Caki2 (cell line): ENCODE measurements at regions not wholly inside any gene's neighbourhood (a gene's known extent, or its start where the extent isn't known, plus 50 kb on each side); places are given as distances from the start of the nearest gene placed in this dataset.

Experiments
- DNase-seq: peaks from one replicate; pipeline ENCODE4 v3.0.0-alpha.2; 2015; ENCODE audit warnings: low read depth
- in situ Hi-C: cut with HindIII; loops from 2 replicates; pipeline ENCODE4 v1.10.0; 2016; ENCODE audit warnings: low sequenced_read_pairs, low pct_unique_long_range_greater_than_20kb, mixed read lengths

DNA sequence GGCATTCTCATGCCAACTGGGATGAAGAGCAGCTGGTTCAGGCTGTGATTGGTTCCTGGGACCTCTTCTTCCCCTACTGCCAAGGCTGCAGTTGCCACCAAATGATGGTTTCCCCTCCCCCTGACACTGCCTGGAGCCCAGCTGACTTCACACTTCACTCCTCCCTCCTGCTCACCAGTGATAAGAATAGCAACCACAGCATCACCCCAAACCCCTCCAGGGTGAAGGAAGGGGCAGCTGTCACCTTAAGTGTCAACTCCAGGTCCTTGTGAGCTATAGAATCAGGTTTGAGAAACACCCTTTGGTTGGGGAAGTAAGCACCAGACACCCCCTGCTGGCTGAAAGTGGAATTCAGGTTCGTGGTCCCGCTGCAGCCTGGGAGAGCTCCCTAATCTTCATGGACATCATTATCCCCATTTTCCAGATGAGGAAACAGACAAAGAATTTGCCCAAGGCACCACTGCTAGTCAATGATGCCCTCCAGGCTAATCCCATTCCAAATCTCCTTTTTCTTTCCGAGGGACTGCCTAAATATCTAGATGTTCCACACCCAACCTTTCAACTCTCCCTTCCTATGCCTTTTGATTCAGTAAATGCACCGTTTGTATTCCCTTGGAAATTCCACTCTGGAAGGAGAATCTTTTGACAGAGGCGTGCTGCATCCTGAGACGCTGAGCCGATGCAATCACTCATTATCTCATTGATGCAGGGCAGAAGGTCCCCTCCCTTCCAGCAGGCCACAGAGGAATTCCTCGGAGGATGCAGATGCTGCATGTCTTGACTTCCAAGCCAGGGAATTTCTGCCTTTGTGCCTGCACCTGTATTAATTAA lies 50.6 kb upstream of the UQCRFS1 start:
- peak; percentile 22 for DNase-seq
- in situ Hi-C loops: no loop called here

DNA sequence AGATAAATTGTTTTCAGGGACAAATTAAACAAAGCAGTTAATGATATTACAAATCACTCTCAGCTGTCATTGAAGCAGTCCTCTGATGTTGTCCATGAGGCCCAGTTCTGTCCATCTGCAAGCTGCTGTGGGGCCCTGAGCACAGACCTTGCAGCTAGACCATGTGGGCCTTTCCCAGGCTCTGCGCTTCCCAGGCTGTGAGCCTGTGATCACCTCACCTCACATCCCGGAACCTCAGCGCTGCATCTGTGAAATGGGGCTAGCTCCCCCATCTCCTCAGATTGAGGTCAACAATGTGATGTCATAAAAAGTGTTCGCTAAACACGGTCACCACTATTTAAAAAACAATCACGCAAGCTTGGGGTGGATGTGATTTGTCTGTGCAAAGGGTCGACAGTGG lies 51.9 kb upstream of the UQCRFS1 start:
- in situ Hi-C loops: no loop called here

DNA sequence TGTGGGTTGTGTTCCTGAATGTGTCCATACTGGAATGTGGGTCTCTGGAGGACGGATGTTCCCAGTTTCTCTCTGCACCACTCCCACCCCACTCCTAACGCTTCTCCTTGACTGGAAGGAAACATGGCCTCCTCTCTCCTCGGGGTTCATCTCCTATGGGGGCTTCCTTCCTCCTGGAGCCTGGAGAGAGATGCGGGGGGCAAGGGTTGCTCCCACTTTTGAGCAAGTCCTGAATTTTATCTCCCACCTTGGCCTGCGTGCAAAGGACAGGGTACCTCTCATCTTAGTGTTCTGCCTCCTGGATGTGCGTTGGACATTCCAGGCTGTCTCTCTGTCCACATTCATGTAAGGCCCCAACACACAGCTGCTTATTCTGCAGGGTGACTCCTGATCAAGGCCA lies 52.5 kb upstream of the UQCRFS1 start:
- in situ Hi-C loops: no loop called here

More for the DNA sequence above, 51.9 kb upstream of the UQCRFS1 start:
- DNase-seq: no peak

DNA sequence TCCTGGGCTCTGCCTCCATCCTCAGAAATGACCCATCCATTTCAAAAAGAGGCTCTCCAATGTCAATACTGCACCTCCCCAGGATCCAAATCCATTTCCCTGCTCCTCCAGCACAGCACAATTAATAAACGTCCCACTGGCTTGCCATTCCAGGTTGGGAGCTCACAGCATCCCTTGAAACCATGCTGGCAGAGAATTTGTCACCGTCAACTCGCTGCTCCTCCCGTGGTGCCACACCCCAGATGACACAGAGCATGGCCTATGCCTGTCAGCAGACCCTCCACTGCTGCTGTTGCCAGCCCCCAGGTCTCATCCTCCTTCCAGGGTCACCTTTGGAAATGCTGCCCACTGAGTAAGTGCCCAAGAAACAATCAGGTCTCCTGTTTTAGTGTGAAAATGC lies 53.0 kb upstream of the UQCRFS1 start:
- in situ Hi-C loops: no loop called here
- DNase-seq: no peak

More for the DNA sequence above, 52.5 kb upstream of the UQCRFS1 start:
- no peak for DNase-seq

DNA sequence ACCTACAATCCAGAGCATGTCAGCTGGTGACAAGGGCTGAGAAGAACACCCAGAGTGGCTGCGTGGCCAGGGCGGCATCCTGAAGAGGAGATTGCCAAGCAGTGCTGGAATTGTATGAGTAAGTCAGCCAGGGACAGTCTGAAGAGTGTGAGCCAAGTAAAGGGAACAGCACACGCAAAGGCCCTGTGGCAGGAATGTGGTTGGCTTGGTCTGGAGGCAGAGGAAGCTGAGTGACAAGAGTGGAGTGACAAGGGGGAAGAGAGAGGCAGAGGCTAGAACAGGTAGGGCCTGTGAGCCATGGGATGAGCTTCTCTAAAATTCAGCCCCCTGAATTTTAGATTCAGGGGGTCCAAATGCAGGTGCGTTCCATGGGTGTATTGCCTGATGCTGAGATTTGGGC lies 53.7 kb upstream of the UQCRFS1 start:
- DNase-seq: no peak
- in situ Hi-C loops: no loop called here

DNA sequence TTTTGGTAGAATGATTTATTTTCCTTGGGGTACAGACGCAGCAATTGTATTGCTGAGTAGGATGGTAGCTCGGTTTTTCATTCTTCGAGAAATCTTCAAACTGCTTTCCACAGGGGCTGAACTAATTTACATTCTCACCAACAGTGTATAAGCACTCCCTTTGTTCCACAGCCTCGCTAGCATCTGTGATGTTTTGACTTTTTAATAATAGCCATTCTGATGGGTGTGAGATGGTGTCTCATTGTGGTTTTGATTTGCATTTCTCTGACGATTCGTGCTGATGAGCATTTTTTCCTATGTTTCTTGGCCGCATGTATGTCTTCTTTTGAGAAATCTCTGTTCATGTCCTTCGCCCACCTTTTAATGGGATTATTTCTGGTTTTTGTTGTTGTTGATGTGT lies 54.8 kb upstream of the UQCRFS1 start:
- in situ Hi-C loops: no loop called here
- no peak for DNase-seq

DNA sequence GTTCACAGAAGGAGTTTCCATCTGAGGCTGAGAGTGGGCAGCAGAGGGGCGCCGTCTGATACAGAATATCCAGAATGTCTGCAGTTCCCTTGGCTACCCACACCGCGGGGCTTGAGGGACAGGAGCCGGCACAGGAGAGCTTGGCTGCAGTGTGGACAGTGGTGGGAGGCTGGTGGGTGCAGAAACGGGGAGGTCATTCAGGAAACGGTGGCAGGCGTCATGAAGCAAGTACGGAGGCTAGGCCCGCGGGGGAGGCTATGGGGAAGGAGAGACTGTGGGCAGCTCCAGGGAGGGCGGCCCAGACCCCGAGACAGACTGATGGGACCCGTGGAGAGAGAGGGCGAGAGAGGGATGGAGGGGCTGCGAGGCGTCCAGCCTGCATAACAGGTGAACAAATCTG lies 55.2 kb upstream of the UQCRFS1 start:
- no peak for DNase-seq
- in situ Hi-C loops: no loop called here

DNA sequence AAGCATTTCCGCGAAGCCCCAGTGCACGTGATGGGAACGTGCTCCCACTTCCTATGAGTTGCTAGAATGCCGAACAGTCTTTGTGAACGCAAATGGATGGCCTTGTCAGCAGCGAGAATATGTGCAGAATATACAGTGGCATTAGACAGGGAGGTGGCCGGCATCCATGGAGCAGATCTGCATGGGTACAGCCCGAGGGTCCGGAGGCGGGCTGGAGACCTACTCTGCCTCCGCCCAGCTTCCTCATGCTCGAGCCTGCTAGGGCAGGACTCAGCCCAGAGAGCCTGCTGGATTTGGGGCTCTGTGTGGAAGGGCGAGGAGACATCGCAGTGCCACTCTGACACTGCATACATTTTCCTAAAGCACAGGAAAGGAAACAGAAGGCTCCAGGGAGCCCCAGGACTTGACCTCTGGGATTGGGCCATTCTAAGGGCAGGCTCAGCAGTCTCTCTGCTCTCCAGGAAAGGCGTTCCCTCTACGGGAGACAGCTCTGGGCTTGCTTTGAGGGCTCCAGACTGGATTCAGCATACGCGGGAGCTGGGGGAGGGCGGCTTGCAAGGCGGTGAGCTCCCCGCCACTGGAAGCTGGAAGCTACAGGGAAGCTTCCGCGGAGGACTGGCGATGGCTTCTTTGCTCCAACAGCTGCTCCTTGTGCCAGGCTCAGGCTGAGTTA lies 55.9 kb upstream of the UQCRFS1 start:
- in situ Hi-C loops: no loop called here
- no peak for DNase-seq

DNA sequence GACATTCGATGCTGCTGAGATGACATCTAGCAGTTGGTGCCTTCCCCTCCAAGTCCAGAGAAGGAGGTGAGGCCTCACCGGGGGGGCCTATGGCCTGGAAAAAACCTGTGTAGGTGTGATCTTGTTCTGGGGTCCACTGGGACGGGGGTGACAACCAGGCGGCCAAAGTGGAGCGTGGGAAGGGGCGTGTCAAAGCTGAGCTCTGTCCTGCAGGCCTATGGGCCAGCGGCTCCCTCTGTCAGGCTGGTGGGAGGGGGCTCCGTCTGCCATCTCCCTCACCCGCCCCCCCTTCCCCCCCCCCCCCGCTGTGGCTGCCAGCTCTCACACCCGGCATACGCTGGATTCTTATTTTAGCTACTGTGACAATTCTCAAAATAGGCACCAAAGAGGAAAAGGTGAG lies 56.7 kb upstream of the UQCRFS1 start:
- in situ Hi-C loops: no loop called here

DNA sequence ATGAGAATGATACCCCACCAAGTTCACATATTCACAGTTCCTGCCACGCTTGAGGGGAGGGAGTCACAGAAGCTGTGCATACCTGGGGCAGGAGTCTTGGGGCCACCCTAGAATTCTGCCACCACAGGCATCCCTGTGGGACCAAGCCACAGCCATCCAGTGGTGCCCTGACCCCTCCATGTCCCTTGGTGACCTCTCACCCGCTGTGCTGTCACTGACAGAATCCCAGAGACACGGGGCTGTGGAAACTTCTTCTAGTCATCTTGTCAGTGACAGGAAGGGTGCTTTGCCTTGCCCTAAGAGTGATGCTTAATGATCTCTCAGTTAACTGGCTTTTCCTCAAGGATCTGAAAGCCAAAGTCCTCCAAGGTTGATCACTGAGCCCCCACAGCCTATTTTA lies 58.4 kb upstream of the UQCRFS1 start:
- in situ Hi-C loops: no loop called here
- DNase-seq: no peak

More for the DNA sequence above, 56.7 kb upstream of the UQCRFS1 start:
- no peak for DNase-seq

DNA sequence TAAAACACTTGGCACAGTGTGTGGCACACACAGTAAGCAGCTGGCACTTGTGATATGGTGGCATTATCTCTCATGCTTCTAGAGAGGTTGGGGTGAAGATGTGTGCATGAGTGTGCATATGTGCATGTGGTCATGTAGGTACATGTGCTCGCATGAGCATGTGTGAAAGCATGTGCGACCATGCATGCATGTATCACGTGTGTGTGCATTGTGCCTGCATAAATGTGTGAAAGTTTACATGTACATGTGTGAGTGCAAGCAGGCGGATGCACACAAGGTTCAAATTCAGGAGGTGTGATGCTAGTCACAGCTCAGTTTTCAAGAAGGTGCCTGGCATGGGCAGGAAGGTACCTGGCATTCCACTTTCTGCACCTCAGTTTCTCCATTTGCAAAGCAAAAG lies 59.0 kb upstream of the UQCRFS1 start:
- in situ Hi-C loops: no loop called here

DNA sequence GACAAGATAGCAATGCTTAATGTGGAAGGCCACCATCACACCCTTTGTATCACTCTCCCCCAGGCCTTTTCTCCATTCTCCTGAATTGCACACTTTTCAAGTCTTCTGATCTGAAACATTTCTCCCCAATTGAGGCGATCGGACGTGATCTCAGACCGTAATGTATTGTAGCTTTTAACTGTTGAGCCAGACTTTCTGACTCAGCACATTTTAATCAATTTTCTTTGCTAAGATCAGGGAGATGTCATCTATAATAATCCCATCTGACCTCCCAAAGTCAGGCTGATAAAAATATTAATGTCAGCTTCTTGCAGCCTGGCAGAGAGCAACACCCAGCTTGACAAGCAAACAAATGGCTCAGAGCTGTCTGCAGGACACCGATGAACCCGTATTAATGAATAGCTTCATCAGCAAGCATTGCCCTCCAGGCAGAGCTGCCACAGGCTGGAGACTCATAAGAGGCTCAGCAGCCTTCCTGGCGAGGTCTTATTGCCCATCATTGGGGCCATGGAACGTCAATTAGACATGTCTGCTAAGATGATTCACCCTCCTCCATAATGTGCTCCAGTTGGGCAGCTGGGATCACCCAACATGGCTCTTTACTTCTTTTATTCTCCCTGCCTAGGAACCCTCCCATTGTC lies 60.2 kb upstream of the UQCRFS1 start:
- peak; percentile 29 for DNase-seq
- in situ Hi-C loops: no loop called here

More for the DNA sequence above, 59.0 kb upstream of the UQCRFS1 start:
- no peak for DNase-seq

DNA sequence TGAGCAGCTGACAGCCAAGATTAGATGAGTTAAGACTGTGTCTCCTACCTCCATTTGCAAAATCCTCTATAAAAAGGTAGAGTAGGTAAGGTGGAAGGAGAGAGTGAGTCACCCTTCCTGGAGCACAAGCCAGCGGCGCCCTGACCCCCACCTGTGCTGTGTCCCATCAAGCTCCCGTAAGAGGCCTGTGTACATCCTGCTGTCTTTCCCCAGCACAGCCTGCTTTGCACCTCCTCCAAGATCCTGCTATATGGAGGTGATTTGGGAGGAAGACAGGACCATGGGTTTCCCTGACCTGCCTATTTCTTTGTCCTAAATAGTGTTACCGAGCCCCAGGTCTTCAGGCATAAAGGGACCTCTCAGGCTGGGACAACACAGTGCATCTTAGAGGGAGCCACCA lies 62.3 kb upstream of the UQCRFS1 start:
- in situ Hi-C loops: no loop called here

DNA sequence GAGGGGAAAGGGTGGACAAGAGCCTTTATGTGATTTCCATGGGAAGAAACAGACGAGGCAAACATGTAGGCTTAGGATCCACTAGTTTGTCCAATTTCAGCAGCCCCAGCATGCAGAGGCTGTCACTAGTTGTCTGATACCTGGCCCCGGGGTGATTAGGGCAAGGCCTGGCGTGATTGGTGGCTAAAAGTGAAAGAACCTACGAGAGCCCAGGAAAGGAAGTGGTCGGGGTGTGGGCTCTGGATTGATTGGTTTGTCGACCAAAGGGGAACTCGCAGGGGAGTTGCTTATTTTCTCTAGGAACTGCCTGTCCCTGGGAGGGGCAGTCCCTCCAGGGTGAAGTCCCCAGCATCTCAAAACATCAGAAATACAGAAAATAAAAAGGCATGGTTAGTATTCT lies 64.2 kb upstream of the UQCRFS1 start:
- in situ Hi-C loops: no loop called here
- DNase-seq: no peak

More for the DNA sequence above, 62.3 kb upstream of the UQCRFS1 start:
- no peak for DNase-seq

DNA sequence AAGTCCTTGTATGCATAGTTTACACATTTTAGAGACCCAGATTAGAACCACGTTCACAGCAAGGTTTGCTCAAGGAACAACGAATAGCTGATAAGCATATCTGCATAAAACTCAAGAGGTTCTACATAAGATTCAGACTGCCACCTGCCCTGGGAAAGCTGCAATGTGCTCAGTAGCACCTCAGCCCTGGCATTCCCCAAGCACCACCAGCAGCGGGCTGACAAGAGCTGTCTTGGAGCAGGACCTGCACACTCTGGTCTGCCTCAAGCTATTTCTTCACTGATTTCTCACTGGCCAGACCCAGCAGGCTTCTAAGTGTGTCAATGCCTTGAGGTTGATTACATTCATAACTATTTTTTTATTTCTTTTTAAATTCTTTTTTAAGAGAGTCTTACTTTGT lies 65.8 kb upstream of the UQCRFS1 start:
- no peak for DNase-seq
- in situ Hi-C loops: no loop called here

DNA sequence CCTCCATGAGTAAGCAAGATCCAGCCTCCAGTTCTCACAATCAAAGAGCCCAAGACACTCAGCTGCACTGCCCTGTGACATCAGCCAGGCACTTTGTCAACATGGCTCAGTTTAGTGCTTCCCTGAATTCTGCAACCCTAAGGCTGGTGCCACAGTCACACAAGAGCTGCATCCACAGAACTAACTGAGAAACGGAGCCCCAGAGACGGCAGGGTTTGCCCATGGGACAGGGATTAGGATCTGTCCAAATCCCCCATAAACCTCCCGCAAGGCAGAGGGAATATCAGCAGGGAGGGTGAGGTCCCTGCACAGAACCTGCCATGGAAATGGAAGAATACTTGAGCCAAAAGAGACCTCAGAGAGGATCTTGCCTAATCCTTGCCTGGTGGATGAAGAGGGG lies 70.4 kb upstream of the UQCRFS1 start:
- in situ Hi-C loops: loop anchor here (10.0 kb wide), 1 partner anchor 99 kb away; no protein-coding TSS in a partner anchor
- DNase-seq: no peak

DNA sequence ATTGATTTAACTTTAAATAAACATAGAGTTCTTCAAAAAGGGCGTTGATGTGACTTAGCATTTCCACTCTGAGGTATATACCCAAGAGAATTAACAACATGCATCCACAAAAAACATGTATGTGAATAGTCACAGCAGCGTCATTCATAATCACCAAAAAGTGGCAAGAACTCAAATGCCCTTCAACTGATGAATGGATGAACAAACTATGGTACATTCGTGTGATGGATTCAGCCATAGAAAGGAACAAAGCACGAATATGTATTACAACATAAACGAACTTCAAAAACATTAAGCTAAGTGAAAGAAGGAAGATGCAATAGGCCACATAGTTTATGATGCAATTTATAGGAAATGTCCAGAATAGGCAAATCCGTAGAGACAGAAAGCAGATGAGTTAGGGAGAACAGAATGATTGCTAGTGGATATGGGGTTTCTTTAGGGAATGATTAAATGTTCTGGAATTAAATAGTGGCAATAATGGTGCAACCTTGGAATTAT lies 72.3 kb upstream of the UQCRFS1 start:
- no peak for DNase-seq
- in situ Hi-C loops: loop anchor here (10.0 kb wide), 1 partner anchor 100 kb away; no protein-coding TSS in a partner anchor

DNA sequence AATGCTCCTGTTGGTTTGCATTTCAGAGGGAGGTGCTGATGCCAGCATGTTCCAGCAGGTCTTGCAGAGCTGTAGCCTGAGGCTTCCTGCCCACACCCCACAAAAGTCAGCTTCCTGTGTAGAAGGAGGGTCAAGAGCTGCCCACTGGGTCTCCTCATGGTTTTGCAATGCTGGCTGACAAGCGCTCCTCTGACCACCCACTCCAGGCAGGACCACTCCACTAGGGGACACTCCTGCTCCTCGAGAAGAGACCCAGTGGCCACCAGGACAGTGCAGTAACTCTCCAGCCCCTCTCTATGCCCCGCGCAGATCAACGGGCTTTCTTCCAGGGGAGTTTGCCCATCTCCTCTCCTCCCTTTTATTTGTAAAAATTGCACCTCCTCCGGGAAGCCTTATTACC lies 72.9 kb upstream of the UQCRFS1 start:
- DNase-seq: no peak
- in situ Hi-C loops: loop anchor here (10.0 kb wide), 1 partner anchor 101 kb away; no protein-coding TSS in a partner anchor

DNA sequence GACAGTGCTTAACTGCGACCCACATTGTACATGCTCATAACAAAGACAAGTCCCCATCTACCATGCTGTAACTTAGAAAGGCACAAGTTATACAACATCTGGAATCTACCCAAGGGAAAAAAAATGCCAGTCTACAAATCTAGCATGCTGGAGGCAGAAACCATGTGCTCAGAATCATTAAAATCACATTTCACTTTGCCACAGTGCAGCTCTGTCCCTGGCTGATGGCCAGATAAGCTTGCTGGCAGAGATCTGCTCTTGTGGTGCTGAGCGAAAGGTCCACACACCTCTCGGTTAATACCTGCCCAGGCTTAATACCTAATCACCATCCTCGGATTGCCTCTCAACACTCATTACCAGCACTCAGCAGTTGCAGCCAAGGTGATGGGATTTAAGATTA lies 74.1 kb upstream of the UQCRFS1 start:
- in situ Hi-C loops: loop anchor here (10.0 kb wide), 1 partner anchor 102 kb away; no protein-coding TSS in a partner anchor
- no peak for DNase-seq
